CD14-positive monocyte (primary cell): ENCODE measurements at regions not wholly inside any gene's neighbourhood (a gene's known extent, or its start where the extent isn't known, plus 50 kb on each side); places are given as distances from the start of the nearest gene placed in this dataset.

Source experiments
- DNase-seq, 3 donors: peaks; one replicate each; pipeline ENCODE4 v3.0.0-alpha.2; 2011 to 2022
- H2AFZ ChIP-seq: 2 replicates; pipeline ENCODE4 v1.6.0; 2012; ENCODE audit warnings: mild to moderate bottlenecking, low read depth, low read length, inconsistent platforms; ENCODE audit not compliant: insufficient read depth, poor library complexity, severe bottlenecking
- H3K27ac ChIP-seq, 2 donors: 1 replicate in 1 of 2; 2 replicates in 1 of 2; pipeline ENCODE4 v1.5.1; 2012 to 2013; ENCODE audit warnings: low read length in 2 of 2, control low read depth in 1 of 2, inconsistent platforms in 1 of 2, low read depth in 1 of 2, mild to moderate bottlenecking in 1 of 2
- H3K27me3 ChIP-seq, 2 donors: one replicate each; pipeline versions ENCODE4 v1.6.0 to v1.6.1; 2011 to 2013; ENCODE audit warnings: low read length in 2 of 2; ENCODE audit not compliant: control insufficient read depth in 2 of 2, insufficient read depth in 2 of 2
- H3K36me3 ChIP-seq, 2 donors: replicated peaks in 1 of 2; 1 replicate in 1 of 2; 2 replicates in 1 of 2; pipeline versions ENCODE4 v1.5.1 to v1.6.1; 2012 to 2013; ENCODE audit warnings: low read length in 2 of 2, control low read depth in 1 of 2, inconsistent platforms in 1 of 2, mild to moderate bottlenecking in 1 of 2; ENCODE audit not compliant: insufficient read depth in 2 of 2, control insufficient read depth in 1 of 2
- H3K4me1 ChIP-seq, 2 donors: 1 replicate in 1 of 2; 2 replicates in 1 of 2; pipeline versions ENCODE4 v1.5.1 to v1.6.1; 2012 to 2013; ENCODE audit warnings: low read length in 2 of 2, control low read depth in 1 of 2, inconsistent platforms in 1 of 2, mild to moderate bottlenecking in 1 of 2, moderate library complexity in 1 of 2; ENCODE audit not compliant: insufficient read depth in 2 of 2, control insufficient read depth in 1 of 2
- H3K4me2 ChIP-seq: replicated peaks from 2 replicates; pipeline ENCODE3; 2012; ENCODE audit warnings: low read length, moderate library complexity, mild to moderate bottlenecking; ENCODE audit not compliant: poor library complexity, severe bottlenecking; ENCODE audit errors: extremely low read depth
- H3K4me3 ChIP-seq, 3 experiments: fragments of 200-600 bp in 1 of 3; sonication (generic) in 1 of 3; replicated peaks in 1 of 3; 1 replicate in 2 of 3; 2 replicates in 1 of 3; pipeline ENCODE4 v1.5.1; 2011 to 2013; ENCODE audit warnings: low read length in 3 of 3, mild to moderate bottlenecking in 3 of 3, control low read depth in 2 of 3, low read depth in 2 of 3, inconsistent platforms in 1 of 3, moderate library complexity in 1 of 3
- H3K79me2 ChIP-seq: 2 replicates; pipeline ENCODE4 v1.6.0; 2012; ENCODE audit warnings: mild to moderate bottlenecking, control low read depth, inconsistent platforms, low read length, moderate library complexity; ENCODE audit not compliant: insufficient read depth
- H3K9ac ChIP-seq: 2 replicates; pipeline ENCODE4 v1.6.0; 2017; ENCODE audit warnings: low read length, mild to moderate bottlenecking; ENCODE audit not compliant: insufficient read depth, poor library complexity, severe bottlenecking
- H3K9me3 ChIP-seq, 2 donors: replicated peaks in 1 of 2; 1 replicate in 1 of 2; 2 replicates in 1 of 2; pipeline versions ENCODE4 v1.5.1 to v1.6.1; 2012 to 2013; ENCODE audit warnings: low read length in 2 of 2, control low read depth in 1 of 2; ENCODE audit not compliant: control insufficient read depth in 1 of 2, insufficient read depth in 1 of 2
- H4K20me1 ChIP-seq: 2 replicates; pipeline ENCODE4 v1.6.0; 2012; ENCODE audit warnings: mild to moderate bottlenecking, low read length, control low read depth, moderate library complexity; ENCODE audit not compliant: insufficient read depth
- H3K27ac Mint-ChIP-seq, 7 donors: one replicate each; pipeline ENCODE4 v1.8.0; 2020; ENCODE audit warnings: mild to moderate bottlenecking in 7 of 7, mixed read lengths in 7 of 7, moderate library complexity in 6 of 7, inconsistent platforms in 2 of 7
- H3K27me3 Mint-ChIP-seq, 3 donors: one replicate each; pipeline ENCODE4 v1.8.0; 2021 to 2022; ENCODE audit warnings: low read depth in 3 of 3, mild to moderate bottlenecking in 3 of 3, mixed read lengths in 3 of 3, moderate library complexity in 3 of 3, inconsistent platforms in 1 of 3
- H3K36me3 Mint-ChIP-seq, 2 donors: one replicate each; pipeline ENCODE4 v1.8.0; 2020; ENCODE audit warnings: mixed read lengths in 2 of 2, inconsistent platforms in 1 of 2, mild to moderate bottlenecking in 1 of 2
- H3K4me1 Mint-ChIP-seq: one replicate; pipeline ENCODE4 v1.8.0; 2020; ENCODE audit warnings: mild to moderate bottlenecking, mixed read lengths
- H3K4me3 Mint-ChIP-seq, 2 donors: one replicate each; pipeline ENCODE4 v1.8.0; 2020; ENCODE audit warnings: mild to moderate bottlenecking in 2 of 2, mixed read lengths in 2 of 2, moderate library complexity in 1 of 2
- H3K9me3 Mint-ChIP-seq, 7 donors: one replicate each; pipeline ENCODE4 v1.8.0; 2020 to 2022; ENCODE audit warnings: mixed read lengths in 7 of 7, mild to moderate bottlenecking in 6 of 7, moderate library complexity in 6 of 7, inconsistent platforms in 2 of 7
- WGBS: methylation state at CpG from one replicate; pipeline ENCODE4 v1.1.5; 2013; ENCODE audit warnings: missing lambda C conversion rate; ENCODE audit not compliant: insufficient coverage; 5-methylcytosine and 5-hydroxymethylcytosine counted together
- intact Hi-C, 2 donors: fragments of 100-400 bp; cut with micrococcal nuclease; formaldehyde crosslinking; loops; one replicate each; pipeline versions ENCODE4 v1.15.0 to v1.15.1; 2023
- TF ChIP-seq, protein P1 (sequence below): fragments of 200-600 bp; IDR thresholded peaks from one replicate; pipeline ENCODE4 v1.8.0; 2022; ENCODE audit warnings: antibody characterized with exemption, mild to moderate bottlenecking

DNA sequence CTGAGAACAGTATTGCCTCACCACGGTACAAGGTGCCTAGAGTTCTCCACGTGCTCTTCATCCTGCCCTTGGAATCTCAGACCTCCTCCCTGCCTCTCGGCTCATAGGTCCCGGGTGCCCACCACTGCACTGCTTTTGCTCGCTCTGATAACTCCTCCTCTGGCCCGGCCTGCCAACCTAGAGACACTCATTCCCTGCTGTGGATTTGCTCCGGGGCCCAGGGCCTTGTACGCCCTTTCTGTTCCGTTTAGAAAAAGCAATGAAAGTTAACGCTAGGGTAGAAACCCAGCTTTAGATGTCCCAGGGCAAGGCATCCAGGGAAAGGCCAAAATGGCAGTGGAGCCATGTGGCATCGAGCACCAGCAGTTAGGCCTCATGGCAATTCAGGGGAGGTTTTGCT is 253.9 kb downstream of the VAPA start:
- no peaks in the 10 kb centered on the region for H3K79me2 ChIP-seq
- H3K4me2 ChIP-seq, result no peak overlapping the region
- TF ChIP-seq, protein P1, sequence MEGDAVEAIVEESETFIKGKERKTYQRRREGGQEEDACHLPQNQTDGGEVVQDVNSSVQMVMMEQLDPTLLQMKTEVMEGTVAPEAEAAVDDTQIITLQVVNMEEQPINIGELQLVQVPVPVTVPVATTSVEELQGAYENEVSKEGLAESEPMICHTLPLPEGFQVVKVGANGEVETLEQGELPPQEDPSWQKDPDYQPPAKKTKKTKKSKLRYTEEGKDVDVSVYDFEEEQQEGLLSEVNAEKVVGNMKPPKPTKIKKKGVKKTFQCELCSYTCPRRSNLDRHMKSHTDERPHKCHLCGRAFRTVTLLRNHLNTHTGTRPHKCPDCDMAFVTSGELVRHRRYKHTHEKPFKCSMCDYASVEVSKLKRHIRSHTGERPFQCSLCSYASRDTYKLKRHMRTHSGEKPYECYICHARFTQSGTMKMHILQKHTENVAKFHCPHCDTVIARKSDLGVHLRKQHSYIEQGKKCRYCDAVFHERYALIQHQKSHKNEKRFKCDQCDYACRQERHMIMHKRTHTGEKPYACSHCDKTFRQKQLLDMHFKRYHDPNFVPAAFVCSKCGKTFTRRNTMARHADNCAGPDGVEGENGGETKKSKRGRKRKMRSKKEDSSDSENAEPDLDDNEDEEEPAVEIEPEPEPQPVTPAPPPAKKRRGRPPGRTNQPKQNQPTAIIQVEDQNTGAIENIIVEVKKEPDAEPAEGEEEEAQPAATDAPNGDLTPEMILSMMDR, result no peak
- H2AFZ ChIP-seq, result no peak overlapping the region
- H3K9ac ChIP-seq, result no peak overlapping the region
- no peaks in the 10 kb centered on the region for H3K9me3 ChIP-seq
- Mint-ChIP-seq H3K27me3 (peaks cover 0 to 2% (median 0%) of the 10 kb centered on the region in 3 donors), H3K27ac (peak overlapping the region in 1 of 7 donors; percentile 60), H3K36me3 (peaks cover 0 to 4% of the 10 kb centered on the region in 2 donors), H3K9me3 (peaks cover 0 to 2% (median 0%) of the 10 kb centered on the region in 7 donors), H3K4me3 (no peak overlapping the region), H3K4me1 (peaks cover 2% of the 10 kb centered on the region)
- H3K4me3 ChIP-seq, result no peak overlapping the region
- H3K27ac ChIP-seq, result no peak overlapping the region
- H3K27me3 ChIP-seq, result no peaks in the 10 kb centered on the region
- WGBS, result 99% methylated on average over 8 of the region's 11 CpGs
- intact Hi-C loops, result no loop called here
- no peaks in the 10 kb centered on the region for H4K20me1 ChIP-seq
- no peaks in the 10 kb centered on the region for H3K4me1 ChIP-seq
- no peak for DNase-seq
- H3K36me3 ChIP-seq, result no peaks in the 10 kb centered on the region

DNA sequence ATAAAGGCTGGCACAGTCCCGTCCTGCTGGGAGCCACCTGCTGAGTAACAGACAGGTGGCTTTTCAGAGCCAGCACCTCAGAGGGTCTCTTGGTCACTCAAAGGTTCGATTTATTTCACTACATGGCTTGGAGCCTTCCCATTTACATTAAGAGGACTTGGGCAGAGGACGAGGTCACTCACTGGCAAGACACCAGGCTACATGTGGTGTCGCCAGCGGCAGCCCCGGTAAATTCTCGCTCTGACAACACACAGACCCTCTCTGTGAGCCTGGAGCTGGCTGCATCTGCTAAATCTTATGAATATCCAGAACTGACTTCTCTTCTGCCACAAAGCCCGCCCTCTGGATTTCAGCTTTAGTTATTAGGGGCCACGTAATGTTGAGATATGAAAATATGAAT is 254.7 kb downstream of the VAPA start:
- DNase-seq, result no peak
- no peaks in the 10 kb centered on the region for H3K27me3 ChIP-seq
- intact Hi-C loops, result no loop called here
- 98% methylated on average over 7 of the region's 9 CpGs for WGBS
- no peaks in the 10 kb centered on the region for H3K79me2 ChIP-seq
- no peaks in the 10 kb centered on the region for H4K20me1 ChIP-seq
- no peak overlapping the region for H3K27ac Mint-ChIP-seq
- H3K4me2 ChIP-seq, result no peak overlapping the region
- H3K9me3 ChIP-seq, result no peaks in the 10 kb centered on the region
- H3K9me3 Mint-ChIP-seq, result peaks cover 0 to 2% (median 0%) of the 10 kb centered on the region in 7 donors
- H3K27me3 Mint-ChIP-seq, result peaks cover 0 to 2% (median 0%) of the 10 kb centered on the region in 3 donors
- no peak overlapping the region for H2AFZ ChIP-seq
- peaks cover 2% of the 10 kb centered on the region for H3K4me1 Mint-ChIP-seq
- H3K4me3 Mint-ChIP-seq, result no peak overlapping the region
- TF ChIP-seq, protein P1, result no peak
- no peak overlapping the region for H3K27ac ChIP-seq
- no peaks in the 10 kb centered on the region for H3K4me1 ChIP-seq
- no peak overlapping the region for H3K9ac ChIP-seq
- peaks cover 0 to 4% of the 10 kb centered on the region in 2 donors for H3K36me3 Mint-ChIP-seq
- no peaks in the 10 kb centered on the region for H3K36me3 ChIP-seq
- H3K4me3 ChIP-seq, result no peak overlapping the region
